HFF-Myc (cell line): ENCODE measurements at regions not wholly inside any gene's neighbourhood (a gene's known extent, or its start where the extent isn't known, plus 50 kb on each side); places are given as distances from the start of the nearest gene placed in this dataset.

ENCODE experiments used
- DNase-seq: peaks from one replicate; pipeline ENCODE4 v3.0.0-alpha.2; 2011; ENCODE audit warnings: low read depth; ENCODE audit errors: extremely low read depth
- H3K4me3 ChIP-seq: replicated peaks from 2 replicates; pipeline ENCODE4 v1.5.1; 2011; ENCODE audit warnings: low read depth, mild to moderate bottlenecking, control low read depth, low read length
- CTCF ChIP-seq: IDR thresholded peaks from 2 replicates; pipeline ENCODE4 v1.5.1; 2012; ENCODE audit warnings: mild to moderate bottlenecking, low read depth, low read length, control low read depth; ENCODE audit errors: missing control alignments

- no peak for DNase-seq
- TF ChIP-seq CTCF, result no peak
- H3K4me3 ChIP-seq, result no peak overlapping the region
These were observed 297.4 kb downstream of the ANKRD50 start for GRCh38 chr4:124415146-124415545.

- TF ChIP-seq CTCF, result no peak
- no peak for DNase-seq
- no peak overlapping the region for H3K4me3 ChIP-seq
These were observed 295.2 kb downstream of the ANKRD50 start for GRCh38 chr4:124417371-124417770.

GRCh38 chr4:124420166-124420695, 292.3 kb downstream of the ANKRD50 start:
- no peak for TF ChIP-seq CTCF
- DNase-seq, result no peak
- H3K4me3 ChIP-seq, result no peak overlapping the region

- no peak overlapping the region for H3K4me3 ChIP-seq
- no peak for TF ChIP-seq CTCF
- no peak for DNase-seq
These were observed 289.4 kb downstream of the ANKRD50 start for GRCh38 chr4:124423160-124423559.

- H3K4me3 ChIP-seq, result no peak overlapping the region
- TF ChIP-seq CTCF, result no peak
- no peak for DNase-seq
These were observed 286.3 kb downstream of the ANKRD50 start for GRCh38 chr4:124426279-124426678.

DNA sequence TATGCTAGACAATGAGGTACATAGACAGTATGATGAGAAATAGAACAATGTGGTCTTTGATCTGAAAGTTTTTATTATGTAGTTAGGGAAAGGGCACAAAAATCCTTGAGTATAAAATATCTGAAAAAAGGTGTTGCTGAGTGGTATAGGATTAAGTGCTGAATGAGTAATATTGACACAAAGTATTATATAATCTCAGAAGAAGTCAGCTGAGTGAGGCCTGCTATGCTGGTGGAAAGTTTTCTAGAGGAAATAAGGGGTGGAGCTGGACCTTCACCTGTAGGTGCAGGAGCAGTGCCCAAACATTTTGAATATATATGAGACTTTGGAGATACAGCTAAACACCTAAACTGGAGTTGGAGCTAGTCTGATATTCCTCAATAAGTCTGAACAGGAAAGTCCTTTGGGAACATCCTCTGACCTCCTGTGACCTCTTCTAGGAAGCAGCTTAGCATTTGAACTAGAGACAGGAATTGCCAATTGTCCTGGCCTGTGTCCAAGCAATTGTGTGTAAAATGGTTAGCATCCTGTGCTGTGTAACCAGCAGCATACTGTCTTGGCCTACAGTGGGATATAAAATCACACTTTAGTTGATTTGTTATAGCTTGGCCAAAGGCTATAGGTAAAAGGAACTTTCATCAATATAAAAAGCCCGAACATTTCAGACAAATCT, 285.3 kb downstream of the ANKRD50 start:
- no peak overlapping the region for H3K4me3 ChIP-seq

More for the DNA sequence above, 285.3 kb downstream of the ANKRD50 start:
- no peak for DNase-seq
- no peak for TF ChIP-seq CTCF
